Osteoblast (primary cell): ENCODE measurements at regions not wholly inside any gene's neighbourhood (a gene's known extent, or its start where the extent isn't known, plus 50 kb on each side); places are given as distances from the start of the nearest gene placed in this dataset.

Experiments
- DNase-seq: peaks from one replicate; pipeline ENCODE4 v3.0.0; 2011; ENCODE audit warnings: low spot score, mixed read lengths; ENCODE audit not compliant: insufficient read length; ENCODE audit errors: missing footprints
- H2AFZ ChIP-seq: 2 replicates; pipeline ENCODE4 v1.6.0; 2011; ENCODE audit warnings: mild to moderate bottlenecking, low read length
- H3K27ac ChIP-seq: 2 replicates; pipeline ENCODE4 v1.5.1; 2011; ENCODE audit warnings: mild to moderate bottlenecking, low read depth, low read length, moderate library complexity
- H3K27me3 ChIP-seq: 2 replicates; pipeline ENCODE4 v1.6.0; 2012; ENCODE audit warnings: mild to moderate bottlenecking, control low read depth, inconsistent platforms, low read length, moderate library complexity; ENCODE audit not compliant: insufficient read depth
- H3K36me3 ChIP-seq: 2 replicates; pipeline ENCODE4 v1.5.1; 2011; ENCODE audit warnings: mild to moderate bottlenecking, low read length, control low read depth, moderate library complexity; ENCODE audit not compliant: insufficient read depth
- H3K4me1 ChIP-seq: 2 replicates; pipeline ENCODE4 v1.5.1; 2011; ENCODE audit warnings: mild to moderate bottlenecking, low read length, control low read depth, moderate library complexity; ENCODE audit not compliant: insufficient read depth
- H3K4me2 ChIP-seq: 2 replicates; pipeline ENCODE4 v1.6.0; 2011; ENCODE audit warnings: mild to moderate bottlenecking, low read length; ENCODE audit not compliant: insufficient read depth
- H3K4me3 ChIP-seq: fragments of 200-600 bp; sonication (generic); 3 replicates; pipeline ENCODE4 v1.5.1; 2012; ENCODE audit warnings: mild to moderate bottlenecking, low read length, inconsistent platforms; ENCODE audit not compliant: insufficient read depth
- H3K79me2 ChIP-seq: 2 replicates; pipeline ENCODE4 v1.6.0; 2012; ENCODE audit warnings: mild to moderate bottlenecking, low read length, control low read depth, inconsistent platforms; ENCODE audit not compliant: insufficient read depth
- H3K9me3 ChIP-seq: 2 replicates; pipeline ENCODE4 v1.5.1; 2011; ENCODE audit warnings: low read depth, low read length, control low read depth
- H4K20me1 ChIP-seq: 2 replicates; pipeline ENCODE4 v1.6.0; 2012; ENCODE audit warnings: mild to moderate bottlenecking, low read length, control low read depth; ENCODE audit not compliant: insufficient read depth
- TF ChIP-seq, protein P1 (sequence below): IDR thresholded peaks from 2 replicates; pipeline ENCODE4 v1.5.1; 2011; ENCODE audit warnings: mild to moderate bottlenecking, low read depth, low read length, moderate library complexity; ENCODE audit errors: extremely low read depth

DNA sequence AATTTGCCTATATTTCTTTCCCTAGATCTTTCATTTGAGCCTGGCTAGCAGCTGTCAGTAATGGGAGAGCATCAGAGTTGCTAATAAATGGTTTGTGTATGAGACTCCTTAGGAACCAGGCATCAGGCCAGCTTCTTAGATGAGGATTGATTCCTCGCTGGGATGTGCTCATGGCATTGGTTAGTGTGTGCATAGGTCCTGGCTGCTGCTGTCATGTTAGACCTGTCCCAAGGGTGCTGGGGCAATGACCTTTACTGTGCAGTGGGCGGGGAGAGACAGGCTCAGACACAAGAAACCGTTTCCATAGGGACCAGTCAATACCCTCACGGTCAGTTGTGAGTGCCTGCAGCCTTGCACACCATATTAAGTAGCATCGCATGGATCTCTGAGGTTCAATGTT is 112.3 kb upstream of the NR3C1 start:
- H3K4me3 ChIP-seq, result no peak overlapping the region
- H3K4me1 ChIP-seq, result peaks cover 16% of the 10 kb centered on the region
- H3K79me2 ChIP-seq, result no peaks in the 10 kb centered on the region

DNA sequence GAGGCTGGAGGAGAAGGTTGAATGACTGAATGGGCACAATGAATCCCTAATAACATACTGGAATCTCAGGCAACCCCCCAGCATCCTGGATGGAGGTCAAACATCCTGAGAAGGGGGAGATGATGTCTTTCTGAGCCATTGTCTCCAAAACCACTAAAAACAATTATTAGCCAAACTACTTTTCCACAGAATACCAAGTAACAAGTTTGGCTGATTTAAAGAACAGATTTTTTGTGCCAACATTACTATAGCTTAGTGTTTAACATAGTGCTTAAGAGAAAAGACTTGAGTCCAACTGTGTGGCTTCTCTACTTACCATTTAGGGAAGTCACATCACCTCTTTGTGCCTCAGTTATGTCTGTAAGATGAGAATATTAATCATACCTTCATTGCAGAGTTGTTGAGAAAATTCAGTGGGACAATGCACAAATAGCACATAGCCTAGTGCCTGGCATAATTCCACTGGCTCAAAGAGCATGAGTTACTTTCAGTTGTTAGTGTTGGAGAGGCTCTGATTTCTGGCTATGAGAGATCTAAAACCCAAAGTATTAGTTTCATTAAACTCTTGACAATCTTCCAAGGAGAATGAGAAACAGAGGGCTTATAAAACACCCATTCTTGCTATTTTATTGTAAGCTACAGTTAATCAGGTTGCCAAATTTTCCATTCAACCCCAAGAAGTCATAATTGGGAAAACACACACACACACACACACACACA is 111.3 kb upstream of the NR3C1 start:
- Histone ChIP-seq H3K4me2 (no peak overlapping the region), H3K27me3 (no peaks in the 10 kb centered on the region)
- DNase-seq, result no peak

More for the DNA sequence above, 112.3 kb upstream of the NR3C1 start:
- DNase-seq, result no peak
- no peaks in the 10 kb centered on the region for H3K9me3 ChIP-seq
- H3K4me2 ChIP-seq, result no peak overlapping the region
- H3K27me3 ChIP-seq, result no peaks in the 10 kb centered on the region
- H2AFZ ChIP-seq, result no peak overlapping the region
- no peaks in the 10 kb centered on the region for H3K36me3 ChIP-seq
- TF ChIP-seq, protein P1, sequence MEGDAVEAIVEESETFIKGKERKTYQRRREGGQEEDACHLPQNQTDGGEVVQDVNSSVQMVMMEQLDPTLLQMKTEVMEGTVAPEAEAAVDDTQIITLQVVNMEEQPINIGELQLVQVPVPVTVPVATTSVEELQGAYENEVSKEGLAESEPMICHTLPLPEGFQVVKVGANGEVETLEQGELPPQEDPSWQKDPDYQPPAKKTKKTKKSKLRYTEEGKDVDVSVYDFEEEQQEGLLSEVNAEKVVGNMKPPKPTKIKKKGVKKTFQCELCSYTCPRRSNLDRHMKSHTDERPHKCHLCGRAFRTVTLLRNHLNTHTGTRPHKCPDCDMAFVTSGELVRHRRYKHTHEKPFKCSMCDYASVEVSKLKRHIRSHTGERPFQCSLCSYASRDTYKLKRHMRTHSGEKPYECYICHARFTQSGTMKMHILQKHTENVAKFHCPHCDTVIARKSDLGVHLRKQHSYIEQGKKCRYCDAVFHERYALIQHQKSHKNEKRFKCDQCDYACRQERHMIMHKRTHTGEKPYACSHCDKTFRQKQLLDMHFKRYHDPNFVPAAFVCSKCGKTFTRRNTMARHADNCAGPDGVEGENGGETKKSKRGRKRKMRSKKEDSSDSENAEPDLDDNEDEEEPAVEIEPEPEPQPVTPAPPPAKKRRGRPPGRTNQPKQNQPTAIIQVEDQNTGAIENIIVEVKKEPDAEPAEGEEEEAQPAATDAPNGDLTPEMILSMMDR, result no peak
- H3K27ac ChIP-seq, result no peak overlapping the region
- no peaks in the 10 kb centered on the region for H4K20me1 ChIP-seq

DNA sequence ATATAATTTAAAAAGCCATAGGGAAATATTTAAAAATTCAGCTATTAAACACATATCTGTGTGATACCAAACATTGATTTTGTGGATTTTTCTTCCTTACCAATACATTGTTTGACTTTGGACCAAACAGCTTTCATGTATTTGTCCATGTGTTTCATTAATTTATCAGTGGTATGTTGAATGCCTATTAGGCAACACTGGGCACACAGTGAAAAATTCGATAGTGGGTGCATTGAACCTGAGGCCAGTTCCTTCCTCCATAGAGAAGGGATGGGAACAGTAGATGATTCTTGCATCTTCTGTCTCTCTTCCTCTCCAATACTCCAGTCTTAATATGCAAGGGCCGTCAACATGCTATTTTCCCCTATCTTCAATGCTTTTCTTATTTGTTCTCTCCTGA is 110.2 kb upstream of the NR3C1 start:
- Histone ChIP-seq H3K4me2 (no peak overlapping the region), H3K36me3 (no peaks in the 10 kb centered on the region), H3K4me1 (peaks cover 16% of the 10 kb centered on the region), H3K27me3 (no peaks in the 10 kb centered on the region), H4K20me1 (no peaks in the 10 kb centered on the region), H3K79me2 (no peaks in the 10 kb centered on the region), H3K4me3 (no peak overlapping the region), H3K9me3 (no peaks in the 10 kb centered on the region), H3K27ac (no peak overlapping the region), H2AFZ (no peak overlapping the region)
- TF ChIP-seq, protein P1, result no peak
- no peak for DNase-seq

More for the DNA sequence above, 111.3 kb upstream of the NR3C1 start:
- Histone ChIP-seq H3K79me2 (no peaks in the 10 kb centered on the region), H3K4me3 (no peak overlapping the region), H3K4me1 (peaks cover 16% of the 10 kb centered on the region), H3K27ac (no peak overlapping the region), H3K36me3 (no peaks in the 10 kb centered on the region), H3K9me3 (no peaks in the 10 kb centered on the region), H4K20me1 (no peaks in the 10 kb centered on the region), H2AFZ (no peak overlapping the region)
- TF ChIP-seq, protein P1, result no peak

DNA sequence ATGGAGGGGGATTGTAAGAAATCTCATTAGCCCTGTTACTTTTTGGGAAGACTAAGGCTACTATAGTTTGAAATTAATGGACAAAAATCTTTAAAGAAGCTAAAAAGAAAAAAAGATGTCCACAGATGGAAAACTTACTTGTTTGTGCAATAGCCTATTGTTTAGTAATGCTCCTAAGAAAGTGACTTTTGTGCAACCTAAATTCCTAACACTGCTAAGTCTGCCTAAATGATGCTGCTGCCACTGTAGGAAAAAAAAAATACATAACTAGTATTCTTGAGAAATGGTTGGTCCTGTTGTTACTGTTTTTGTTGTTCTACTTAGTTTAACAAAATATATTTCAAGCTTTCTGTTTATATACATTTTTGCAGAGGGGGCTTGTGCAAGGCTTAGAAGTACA is 108.2 kb upstream of the NR3C1 start:
- Histone ChIP-seq H3K9me3 (no peaks in the 10 kb centered on the region), H3K4me2 (no peak overlapping the region), H3K27ac (no peak overlapping the region), H3K4me3 (no peak overlapping the region), H2AFZ (no peak overlapping the region), H3K79me2 (no peaks in the 10 kb centered on the region), H4K20me1 (no peaks in the 10 kb centered on the region), H3K4me1 (peaks cover 29% of the 10 kb centered on the region), H3K27me3 (no peaks in the 10 kb centered on the region), H3K36me3 (no peaks in the 10 kb centered on the region)
- DNase-seq, result no peak
- TF ChIP-seq, protein P1, result no peak
